ENCODE measurements at regions not wholly inside any gene's neighbourhood (a gene's known extent, or its start where the extent isn't known, plus 50 kb on each side); places are given as distances from the start of the nearest gene placed in this dataset.
"Not testable (repeated sequence)": the region's sequence is repeated elsewhere in the genome, so short reads cannot be mapped to it uniquely, and the experiment has no call there.

- no peak for TF ChIP-seq CTCF (IDR thresholded peaks at IDR 0.05)
- peaks cover 5% of the 10 kb centered on the region for H3K27me3 Mint-ChIP-seq (ENCODE audit: low read depth, poor library complexity)
- H3K9me3 Mint-ChIP-seq, result no peaks in the 10 kb centered on the region
- H3K4me3 Mint-ChIP-seq, result no peak overlapping the region
- H3K36me3 Mint-ChIP-seq (ENCODE audit: low read depth), result no peaks in the 10 kb centered on the region
- peak overlapping the region; percentile 73 for H3K27ac Mint-ChIP-seq
- peak; percentile 3 for DNase-seq
- H3K4me1 Mint-ChIP-seq, result peaks cover 10% of the 10 kb centered on the region
Measured at GRCh38 chr1:103457886-103458455, 67.5 kb upstream of the RNPC3 start.

- no peak for DNase-seq
- H3K4me1 Mint-ChIP-seq, result no peaks in the 10 kb centered on the region
- peaks cover 3% of the 10 kb centered on the region for H3K27me3 Mint-ChIP-seq (ENCODE audit: low read depth, poor library complexity)
- no peak for TF ChIP-seq CTCF (IDR thresholded peaks at IDR 0.05)
- no peaks in the 10 kb centered on the region for H3K36me3 Mint-ChIP-seq (ENCODE audit: low read depth)
- no peaks in the 10 kb centered on the region for H3K9me3 Mint-ChIP-seq
- no peak overlapping the region for H3K4me3 Mint-ChIP-seq
- H3K27ac Mint-ChIP-seq, result no peak overlapping the region
Measured at GRCh38 chr1:103448560-103448959, 76.9 kb upstream of the RNPC3 start.

GRCh38 chr1:103447471-103447870 is 78.0 kb upstream of the RNPC3 start:
- Mint-ChIP-seq H3K9me3 (no peaks in the 10 kb centered on the region), H3K4me3 (no peak overlapping the region), H3K4me1 (no peaks in the 10 kb centered on the region), H3K36me3 (ENCODE audit: low read depth) (no peaks in the 10 kb centered on the region), H3K27me3 (ENCODE audit: low read depth, poor library complexity) (peaks cover 3% of the 10 kb centered on the region), H3K27ac (no peak overlapping the region)
- TF ChIP-seq CTCF (IDR thresholded peaks at IDR 0.05), result no peak
- no peak for DNase-seq

GRCh38 chr1:103441342-103441741 is 84.2 kb upstream of the RNPC3 start:
- Mint-ChIP-seq H3K4me1 (no peaks in the 10 kb centered on the region), H3K9me3 (peaks cover 1% of the 10 kb centered on the region), H3K4me3 (no peak overlapping the region), H3K36me3 (ENCODE audit: low read depth) (no peaks in the 10 kb centered on the region), H3K27ac (no peak overlapping the region), H3K27me3 (ENCODE audit: low read depth, poor library complexity) (peaks cover 3% of the 10 kb centered on the region)
- TF ChIP-seq CTCF (IDR thresholded peaks at IDR 0.05), result no peak
- DNase-seq, result no peak

GRCh38 chr1:103436568-103437100 is 88.9 kb upstream of the RNPC3 start:
- not testable (repeated sequence) for H3K27me3 Mint-ChIP-seq (ENCODE audit: low read depth, poor library complexity); H3K9me3 Mint-ChIP-seq; H3K36me3 Mint-ChIP-seq (ENCODE audit: low read depth); H3K27ac Mint-ChIP-seq; H3K4me3 Mint-ChIP-seq; DNase-seq; H3K4me1 Mint-ChIP-seq

- Mint-ChIP-seq H3K27me3 (ENCODE audit: low read depth, poor library complexity) (no peaks in the 10 kb centered on the region), H3K4me1 (no peaks in the 10 kb centered on the region), H3K36me3 (ENCODE audit: low read depth) (no peaks in the 10 kb centered on the region), H3K27ac (no peak overlapping the region), H3K9me3 (peaks cover 4% of the 10 kb centered on the region), H3K4me3 (no peak overlapping the region)
- TF ChIP-seq CTCF (IDR thresholded peaks at IDR 0.05), result no peak
- DNase-seq, result no peak
Measured at GRCh38 chr1:103435443-103435842, 90.1 kb upstream of the RNPC3 start.

All from nephron progenitor cell (in vitro differentiated cells).